GM13977 (cell line): ENCODE measurements at regions not wholly inside any gene's neighbourhood (a gene's known extent, or its start where the extent isn't known, plus 50 kb on each side); places are given as distances from the start of the nearest gene placed in this dataset.

Experiments
- DNase-seq: peaks from one replicate; pipeline ENCODE4 v3.0.0; 2012; ENCODE audit warnings: low spot score
- in situ Hi-C: fragments of 300-500 bp; cut with MboI; formaldehyde crosslinking; loops from one replicate; pipeline ENCODE4 v1.12.0; 2022; ENCODE audit warnings: low sequenced_read_pairs, low pct_unique_long_range_greater_than_20kb, mixed read lengths, inconsistent platforms; ENCODE audit not compliant: unreplicated experiment
- TF ChIP-seq, protein P1 (sequence below): IDR thresholded peaks from 2 replicates; pipeline ENCODE4 v1.5.1; 2012; ENCODE audit warnings: mild to moderate bottlenecking, control low read depth; ENCODE audit not compliant: insufficient read depth; ENCODE audit errors: extremely low read depth, missing control alignments

DNA sequence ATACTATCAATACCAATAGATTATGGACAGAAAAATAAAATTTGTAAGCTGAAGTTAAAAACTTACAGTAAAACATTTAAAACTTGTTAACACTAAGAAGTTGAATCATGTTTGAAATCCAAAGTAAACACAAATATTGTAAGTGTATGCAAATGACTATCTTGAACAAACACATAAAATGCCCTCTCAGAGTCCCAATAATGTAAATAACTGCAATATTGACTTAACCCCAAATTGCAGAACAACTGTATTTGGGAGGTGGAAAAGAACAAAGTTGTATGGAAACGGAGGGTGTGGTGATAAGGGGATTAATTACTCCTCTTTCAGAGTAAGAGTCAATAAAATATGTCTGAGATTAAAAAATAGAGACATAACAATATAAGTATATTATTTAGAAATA lies 140.0 kb upstream of the NOL4 start:
- DNase-seq = no peak
- TF ChIP-seq, protein P1, sequence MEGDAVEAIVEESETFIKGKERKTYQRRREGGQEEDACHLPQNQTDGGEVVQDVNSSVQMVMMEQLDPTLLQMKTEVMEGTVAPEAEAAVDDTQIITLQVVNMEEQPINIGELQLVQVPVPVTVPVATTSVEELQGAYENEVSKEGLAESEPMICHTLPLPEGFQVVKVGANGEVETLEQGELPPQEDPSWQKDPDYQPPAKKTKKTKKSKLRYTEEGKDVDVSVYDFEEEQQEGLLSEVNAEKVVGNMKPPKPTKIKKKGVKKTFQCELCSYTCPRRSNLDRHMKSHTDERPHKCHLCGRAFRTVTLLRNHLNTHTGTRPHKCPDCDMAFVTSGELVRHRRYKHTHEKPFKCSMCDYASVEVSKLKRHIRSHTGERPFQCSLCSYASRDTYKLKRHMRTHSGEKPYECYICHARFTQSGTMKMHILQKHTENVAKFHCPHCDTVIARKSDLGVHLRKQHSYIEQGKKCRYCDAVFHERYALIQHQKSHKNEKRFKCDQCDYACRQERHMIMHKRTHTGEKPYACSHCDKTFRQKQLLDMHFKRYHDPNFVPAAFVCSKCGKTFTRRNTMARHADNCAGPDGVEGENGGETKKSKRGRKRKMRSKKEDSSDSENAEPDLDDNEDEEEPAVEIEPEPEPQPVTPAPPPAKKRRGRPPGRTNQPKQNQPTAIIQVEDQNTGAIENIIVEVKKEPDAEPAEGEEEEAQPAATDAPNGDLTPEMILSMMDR = no peak
- in situ Hi-C loops = no loop called here

DNA sequence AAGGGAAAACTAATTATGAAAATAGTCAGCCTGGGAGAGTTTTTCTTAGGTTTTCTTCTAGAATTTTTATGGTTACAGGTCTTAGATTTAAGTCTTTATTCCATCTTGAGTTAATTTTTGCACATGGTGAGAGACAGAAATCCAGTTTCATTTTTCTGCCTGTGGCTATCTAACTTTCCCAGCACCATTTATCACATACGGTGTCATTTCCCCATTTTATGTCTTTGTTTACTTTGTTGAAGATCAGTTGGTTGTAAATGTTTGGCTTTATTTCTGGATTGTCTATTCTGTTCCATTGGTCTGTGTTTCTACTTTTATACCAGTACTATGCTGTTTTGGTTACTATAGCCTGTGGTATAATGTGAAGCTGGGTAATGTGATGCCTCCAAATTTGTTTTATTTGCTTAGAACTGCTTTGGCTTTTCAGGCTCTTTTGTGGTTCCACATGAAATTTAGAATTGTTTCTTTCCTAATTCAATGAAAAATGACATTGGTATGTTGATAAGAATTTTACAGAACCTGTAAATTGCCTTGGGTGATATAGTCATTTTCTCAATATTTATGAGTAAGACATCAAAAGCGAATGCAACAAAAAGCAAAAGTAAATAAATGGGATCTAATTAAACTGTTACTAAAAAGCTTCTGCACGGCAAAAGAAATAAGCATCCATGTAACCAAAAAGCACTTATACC lies 146.1 kb upstream of the NOL4 start:
- in situ Hi-C loops = no loop called here
- TF ChIP-seq, protein P1 = no peak
- no peak for DNase-seq

DNA sequence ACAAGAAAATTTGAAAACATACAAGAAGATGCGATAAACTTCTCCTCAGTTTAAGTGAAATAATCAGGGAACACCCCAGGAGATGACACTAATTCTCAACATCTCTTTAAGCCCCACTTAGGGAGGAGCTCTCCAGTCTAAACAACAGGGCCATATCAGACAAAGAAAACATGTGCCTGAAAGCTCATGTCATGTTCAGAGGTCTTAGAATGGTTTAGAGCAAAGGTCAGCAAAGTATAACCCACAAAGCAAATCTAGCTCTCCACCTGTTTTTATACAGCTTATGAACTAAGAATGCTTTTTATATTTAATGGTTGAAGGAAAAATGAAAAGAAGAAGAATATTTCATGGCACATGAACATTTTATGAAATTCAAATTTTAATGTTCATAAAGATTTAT lies 155.6 kb upstream of the NOL4 start:
- DNase-seq = no peak
- TF ChIP-seq, protein P1 = no peak
- in situ Hi-C loops = no loop called here

DNA sequence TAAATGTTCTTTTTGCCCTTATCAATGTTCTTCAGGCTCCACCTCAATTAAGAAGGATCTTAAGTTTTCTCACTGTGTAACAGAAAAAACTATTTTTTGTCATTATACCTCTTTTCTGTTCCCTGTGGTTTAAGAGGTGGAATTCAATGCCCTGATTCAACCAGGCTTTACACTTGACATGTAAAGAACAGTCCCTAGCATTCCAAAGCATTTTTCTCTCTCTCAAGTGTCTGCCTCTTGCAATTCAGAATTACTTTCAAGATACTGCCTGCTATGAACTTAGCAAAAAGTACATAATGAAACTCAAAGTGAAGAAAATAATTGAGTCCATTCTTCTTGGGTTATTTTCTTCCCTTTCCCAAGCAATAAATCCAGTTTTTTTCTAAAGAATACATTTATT lies 160.6 kb upstream of the NOL4 start:
- TF ChIP-seq, protein P1 = no peak

DNA sequence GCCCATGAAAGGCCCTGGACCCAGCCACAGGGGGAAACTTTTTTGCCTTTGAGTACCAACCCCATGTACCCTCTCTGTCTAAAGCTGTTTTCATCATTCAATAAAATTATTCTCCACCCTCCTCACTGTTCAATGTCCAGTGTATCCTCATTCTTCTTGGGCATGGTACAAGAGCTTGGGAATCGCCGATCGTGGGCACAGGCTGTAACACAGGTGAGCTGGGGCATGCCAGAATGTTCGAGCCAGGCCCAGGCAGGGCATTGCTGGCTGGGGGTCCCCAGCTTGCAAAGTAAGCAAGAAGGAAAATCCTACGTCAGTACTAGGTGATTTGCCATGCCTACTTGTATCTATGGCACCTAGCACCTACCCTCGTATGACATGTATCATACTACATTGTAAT lies 162.1 kb upstream of the NOL4 start:
- TF ChIP-seq, protein P1 = no peak
- in situ Hi-C loops = no loop called here
- no peak for DNase-seq

More for the DNA sequence above, 160.6 kb upstream of the NOL4 start:
- in situ Hi-C loops = no loop called here
- DNase-seq = no peak

DNA sequence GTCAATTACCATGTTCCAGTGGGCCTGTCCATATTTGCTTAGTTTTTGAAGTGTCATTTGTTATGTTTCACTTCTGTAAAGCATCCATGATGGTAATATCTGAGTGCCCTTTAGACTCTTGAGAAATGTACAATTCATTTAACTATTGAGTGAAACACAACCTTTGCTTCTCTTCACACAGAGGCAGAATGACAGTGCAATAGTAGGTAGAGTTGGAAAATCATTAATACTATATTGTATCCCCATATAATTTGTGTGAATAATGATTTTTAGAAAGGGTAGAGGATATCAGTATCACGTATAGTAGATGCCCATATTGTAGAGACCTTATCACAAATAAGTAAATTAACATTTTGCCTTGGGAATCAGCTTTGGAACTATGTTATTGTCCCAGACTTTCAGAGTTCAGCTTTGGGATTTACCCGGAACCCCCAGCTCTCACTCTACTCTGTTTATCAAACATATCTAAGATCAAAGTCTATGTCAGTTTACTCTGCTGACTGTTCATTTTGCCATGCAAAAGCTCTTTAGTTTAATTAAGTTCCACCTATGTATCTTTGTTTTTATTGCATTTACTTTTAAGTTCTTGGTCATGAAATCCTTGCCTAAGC lies 172.7 kb upstream of the NOL4 start:
- TF ChIP-seq, protein P1 = no peak
- in situ Hi-C loops = no loop called here
- DNase-seq = no peak

DNA sequence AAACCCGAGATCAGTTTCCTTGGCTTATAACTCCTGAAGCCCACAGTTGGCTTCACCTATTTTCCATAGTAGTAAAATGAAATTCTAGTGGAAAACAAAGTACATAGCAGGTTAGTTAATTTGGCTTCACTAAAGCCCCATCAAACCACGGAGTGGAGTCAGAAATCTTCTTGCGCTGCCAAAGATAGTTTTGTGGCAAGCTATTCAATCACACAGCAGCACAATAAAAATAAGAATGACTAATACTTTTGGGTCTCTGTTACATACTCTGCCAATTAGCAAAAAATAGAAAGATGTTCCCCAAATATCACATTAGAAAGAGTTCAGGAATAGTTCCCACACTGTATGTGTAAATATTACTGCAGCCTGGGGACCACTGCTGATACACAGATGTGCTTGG lies 175.2 kb upstream of the NOL4 start:
- TF ChIP-seq, protein P1 = no peak
- in situ Hi-C loops = no loop called here

More for the DNA sequence above, 175.2 kb upstream of the NOL4 start:
- DNase-seq = no peak
